ENCODE measurements at regions not wholly inside any gene's neighbourhood (a gene's known extent, or its start where the extent isn't known, plus 50 kb on each side); places are given as distances from the start of the nearest gene placed in this dataset.

DNA sequence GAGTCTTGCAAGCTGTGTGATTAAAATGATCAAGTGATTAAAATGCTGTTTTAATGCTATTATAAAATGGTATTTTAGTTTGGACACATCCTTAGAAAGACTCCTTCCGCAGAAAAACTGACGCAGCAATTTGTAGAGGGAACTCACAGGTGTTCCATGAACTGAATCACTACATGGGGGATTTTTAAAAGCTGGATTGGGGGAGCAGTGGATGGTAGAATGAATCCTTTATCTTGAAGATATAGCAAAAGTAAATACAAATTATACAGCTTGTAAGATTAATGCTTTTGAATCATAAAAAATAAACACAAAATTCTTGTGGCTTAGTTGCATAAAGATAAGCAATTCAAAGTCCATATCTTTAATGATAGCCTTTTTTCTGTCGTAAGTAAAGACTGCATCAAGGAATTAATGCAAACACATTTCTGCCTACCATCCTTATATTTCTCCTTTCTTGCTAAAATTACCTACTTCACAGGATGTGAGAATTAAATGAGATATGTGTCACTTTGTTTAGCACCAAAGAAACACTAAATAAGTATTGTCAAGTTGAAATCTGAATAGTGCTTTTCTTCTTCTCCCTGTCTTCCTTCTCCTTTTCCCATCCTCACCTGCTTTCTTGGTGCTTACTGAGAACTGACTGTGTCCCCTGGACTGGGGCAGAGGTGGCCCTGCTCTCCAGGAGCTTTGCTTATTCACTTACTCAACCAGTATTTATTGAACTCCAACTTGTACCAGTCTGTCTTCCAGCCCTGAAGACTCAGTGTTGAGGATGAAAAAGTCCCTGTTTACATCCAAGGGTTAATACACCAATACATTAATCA, 61.5 kb upstream of the F3 start:
- WGBS: 79% methylated on average over 3 of the region's 3 CpGs
- intact Hi-C loops (cut with DNase I): no loop called here
- no peaks in the 10 kb centered on the region for H3K27me3 ChIP-seq
- no peak for TF ChIP-seq EP300 (IDR thresholded peaks at IDR 0.05)
- TF ChIP-seq, protein P1, sequence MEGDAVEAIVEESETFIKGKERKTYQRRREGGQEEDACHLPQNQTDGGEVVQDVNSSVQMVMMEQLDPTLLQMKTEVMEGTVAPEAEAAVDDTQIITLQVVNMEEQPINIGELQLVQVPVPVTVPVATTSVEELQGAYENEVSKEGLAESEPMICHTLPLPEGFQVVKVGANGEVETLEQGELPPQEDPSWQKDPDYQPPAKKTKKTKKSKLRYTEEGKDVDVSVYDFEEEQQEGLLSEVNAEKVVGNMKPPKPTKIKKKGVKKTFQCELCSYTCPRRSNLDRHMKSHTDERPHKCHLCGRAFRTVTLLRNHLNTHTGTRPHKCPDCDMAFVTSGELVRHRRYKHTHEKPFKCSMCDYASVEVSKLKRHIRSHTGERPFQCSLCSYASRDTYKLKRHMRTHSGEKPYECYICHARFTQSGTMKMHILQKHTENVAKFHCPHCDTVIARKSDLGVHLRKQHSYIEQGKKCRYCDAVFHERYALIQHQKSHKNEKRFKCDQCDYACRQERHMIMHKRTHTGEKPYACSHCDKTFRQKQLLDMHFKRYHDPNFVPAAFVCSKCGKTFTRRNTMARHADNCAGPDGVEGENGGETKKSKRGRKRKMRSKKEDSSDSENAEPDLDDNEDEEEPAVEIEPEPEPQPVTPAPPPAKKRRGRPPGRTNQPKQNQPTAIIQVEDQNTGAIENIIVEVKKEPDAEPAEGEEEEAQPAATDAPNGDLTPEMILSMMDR (IDR thresholded peaks at IDR 0.05): no peak
- no peak for TF ChIP-seq POLR2A (IDR thresholded peaks at IDR 0.05; ENCODE audit: low read depth)
- no peak for TF ChIP-seq POLR2AphosphoS5 (IDR thresholded peaks at IDR 0.05)
- H3K4me1 ChIP-seq: no peaks in the 10 kb centered on the region
- H3K4me3 ChIP-seq: no peak overlapping the region
- no peak overlapping the region for H3K27ac ChIP-seq (replicated peaks in 1 of 4)
- DNase-seq (ENCODE audit: extremely low spot score): no peak
- no peaks in the 10 kb centered on the region for H3K9me3 ChIP-seq
- no peaks in the 10 kb centered on the region for H3K36me3 ChIP-seq

DNA sequence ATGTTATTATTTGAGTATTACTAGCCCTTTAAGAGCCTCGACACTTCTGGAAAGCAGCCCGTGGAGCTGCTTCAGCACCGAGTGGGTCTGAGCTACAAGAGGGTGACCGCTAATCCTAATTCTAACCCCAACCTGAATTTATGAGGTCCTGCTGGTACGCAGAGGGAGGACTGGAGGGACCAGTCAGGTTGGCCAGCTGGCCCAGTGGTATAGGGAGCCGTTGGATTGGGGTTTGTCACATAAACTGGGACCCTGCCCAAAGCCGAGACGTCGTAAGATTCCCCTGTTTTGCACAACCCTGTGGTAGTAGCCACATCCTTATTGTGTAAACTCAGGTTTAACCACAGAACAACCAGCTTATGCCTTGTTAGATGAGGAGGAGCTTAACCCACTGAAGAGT, 60.8 kb upstream of the F3 start:
- Histone ChIP-seq H3K9me3 (no peaks in the 10 kb centered on the region), H3K27ac (replicated peaks in 1 of 4) (no peak overlapping the region), H3K4me3 (no peak overlapping the region), H3K27me3 (no peaks in the 10 kb centered on the region), H3K4me1 (no peaks in the 10 kb centered on the region), H3K36me3 (no peaks in the 10 kb centered on the region)
- 59% methylated on average over 9 of the region's 9 CpGs for WGBS
- TF ChIP-seq, protein P1 (IDR thresholded peaks at IDR 0.05): no peak
- TF ChIP-seq POLR2AphosphoS5 (IDR thresholded peaks at IDR 0.05): no peak
- no peak for TF ChIP-seq EP300 (IDR thresholded peaks at IDR 0.05)
- TF ChIP-seq POLR2A (IDR thresholded peaks at IDR 0.05; ENCODE audit: low read depth): no peak
- intact Hi-C loops (cut with DNase I): no loop called here
- DNase-seq (ENCODE audit: extremely low spot score): no peak

- Histone ChIP-seq H3K36me3 (no peaks in the 10 kb centered on the region), H3K4me1 (no peaks in the 10 kb centered on the region), H3K4me3 (no peak overlapping the region), H3K27me3 (no peaks in the 10 kb centered on the region), H3K27ac (replicated peaks in 1 of 4) (no peak overlapping the region), H3K9me3 (no peaks in the 10 kb centered on the region)
- DNase-seq (ENCODE audit: extremely low spot score): peak; percentile 60
- intact Hi-C loops (cut with DNase I): no loop called here
- WGBS: 55% methylated on average over 2 of the region's 2 CpGs
- TF ChIP-seq, protein P1 (IDR thresholded peaks at IDR 0.05): no peak
- TF ChIP-seq POLR2AphosphoS5 (IDR thresholded peaks at IDR 0.05): no peak
- no peak for TF ChIP-seq EP300 (IDR thresholded peaks at IDR 0.05)
- TF ChIP-seq POLR2A (IDR thresholded peaks at IDR 0.05; ENCODE audit: low read depth): no peak
Observed at GRCh38 chr1:94600556-94600955, 59.0 kb upstream of the F3 start.

- Histone ChIP-seq H3K36me3 (no peaks in the 10 kb centered on the region), H3K9me3 (no peaks in the 10 kb centered on the region), H3K4me1 (no peaks in the 10 kb centered on the region), H3K27me3 (no peaks in the 10 kb centered on the region), H3K4me3 (no peak overlapping the region), H3K27ac (replicated peaks in 1 of 4) (no peak overlapping the region)
- intact Hi-C loops (cut with DNase I): no loop called here
- WGBS: 77% methylated on average over 11 of the region's 11 CpGs
- peak; percentile 86 for DNase-seq (ENCODE audit: extremely low spot score)
- TF ChIP-seq POLR2AphosphoS5 (IDR thresholded peaks at IDR 0.05): no peak
- TF ChIP-seq, protein P1 (IDR thresholded peaks at IDR 0.05): peak; percentile 37 to 47 (median 44)
Observed at GRCh38 chr1:94599095-94599813, 57.7 kb upstream of the F3 start.
